SK-N-SH treated with all-trans-retinoic acid at 6 μM for 48 hours (cell line): ENCODE measurements at regions not wholly inside any gene's neighbourhood (a gene's known extent, or its start where the extent isn't known, plus 50 kb on each side); places are given as distances from the start of the nearest gene placed in this dataset.

Source experiments
- ATAC-seq: fragments of 200-7000 bp; cut with Tn5 transposase; 3 replicates; pipeline ENCODE4 v1.9.1; 2020; ENCODE audit warnings: mild to moderate bottlenecking, moderate library complexity
- ARNTL ChIP-seq: fragments of 450-650 bp; formaldehyde crosslinking; IDR thresholded peaks from 2 replicates; pipeline ENCODE4 v1.5.0; 2020; ENCODE audit warnings: low read depth, mild to moderate bottlenecking, moderate library complexity, borderline replicate concordance
- BACH2 ChIP-seq: fragments of 250-450 bp; sonication (Bioruptor Pico); IDR thresholded peaks from 2 replicates; pipeline ENCODE4 v1.9.0; 2021; ENCODE audit warnings: mild to moderate bottlenecking, borderline replicate concordance
- CSDC2 ChIP-seq: fragments of 250-450 bp; sonication (Bioruptor Pico); IDR thresholded peaks from 2 replicates; pipeline ENCODE4 v1.5.0; 2020; ENCODE audit warnings: mild to moderate bottlenecking, moderate library complexity
- ESRRG ChIP-seq: fragments of 250-450 bp; sonication (Bioruptor Pico); IDR thresholded peaks from 2 replicates; pipeline ENCODE4 v1.6.1; 2021; ENCODE audit warnings: mild to moderate bottlenecking
- GLIS3 ChIP-seq: fragments of 250-450 bp; sonication (Bioruptor Pico); IDR thresholded peaks from 2 replicates; pipeline ENCODE4 v1.5.0; 2020; ENCODE audit warnings: mild to moderate bottlenecking, moderate library complexity
- OSR1 ChIP-seq: fragments of 250-450 bp; sonication (Bioruptor Pico); IDR thresholded peaks from 2 replicates; pipeline ENCODE4 v1.8.0; 2022; ENCODE audit warnings: moderate library complexity, mild to moderate bottlenecking, inconsistent platforms
- PPARA ChIP-seq: fragments of 250-450 bp; sonication (Bioruptor Pico); IDR thresholded peaks from 2 replicates; pipeline ENCODE4 v1.5.0; 2020; ENCODE audit warnings: mild to moderate bottlenecking, borderline replicate concordance
- RARB ChIP-seq: fragments of 250-450 bp; sonication (Bioruptor Pico); IDR thresholded peaks from 2 replicates; pipeline ENCODE4 v1.8.0; 2021; ENCODE audit warnings: mild to moderate bottlenecking, moderate library complexity
- SNAI2 ChIP-seq: fragments of 250-450 bp; sonication (Bioruptor Pico); IDR thresholded peaks from 2 replicates; pipeline ENCODE4 v1.5.0; 2020; ENCODE audit warnings: mild to moderate bottlenecking, moderate library complexity
- TCF4 ChIP-seq: fragments of 250-450 bp; sonication (Bioruptor Pico); IDR thresholded peaks from 2 replicates; pipeline ENCODE4 v1.8.0; 2021; ENCODE audit warnings: mild to moderate bottlenecking, moderate library complexity, borderline replicate concordance
- TOX ChIP-seq: fragments of 250-450 bp; sonication (Bioruptor Pico); IDR thresholded peaks from 2 replicates; pipeline ENCODE4 v1.8.0; 2021; ENCODE audit warnings: mild to moderate bottlenecking, moderate library complexity, borderline replicate concordance
- ZC3H10 ChIP-seq: fragments of 250-450 bp; sonication (Bioruptor Pico); IDR thresholded peaks from 2 replicates; pipeline ENCODE4 v1.5.1; 2021; ENCODE audit warnings: mild to moderate bottlenecking, moderate library complexity
- ZFP3 ChIP-seq: fragments of 250-450 bp; sonication (Bioruptor Pico); IDR thresholded peaks from 2 replicates; pipeline ENCODE4 v1.5.0; 2020; ENCODE audit warnings: mild to moderate bottlenecking, moderate library complexity
- ZFP30 ChIP-seq: fragments of 450-650 bp; formaldehyde crosslinking; IDR thresholded peaks from 2 replicates; pipeline ENCODE4 v1.5.0; 2022; ENCODE audit warnings: mild to moderate bottlenecking, moderate library complexity
- ZNF565 ChIP-seq: fragments of 450-650 bp; formaldehyde crosslinking; conservative IDR thresholded peaks from 2 replicates; pipeline ENCODE4 v1.5.0; 2020; ENCODE audit warnings: low read depth, mild to moderate bottlenecking, moderate library complexity
- ZNF70 ChIP-seq: fragments of 450-650 bp; formaldehyde crosslinking; IDR thresholded peaks from 2 replicates; pipeline ENCODE4 v1.5.0; 2020; ENCODE audit warnings: mild to moderate bottlenecking, moderate library complexity
- ZNF8 ChIP-seq: fragments of 450-650 bp; formaldehyde crosslinking; IDR thresholded peaks from 2 replicates; pipeline ENCODE4 v1.5.0; 2020; ENCODE audit warnings: mild to moderate bottlenecking, moderate library complexity
- TF ChIP-seq, protein P1 (sequence below): fragments of 250-450 bp; sonication (Bioruptor Pico); IDR thresholded peaks from 2 replicates; pipeline ENCODE4 v1.8.0; 2021; ENCODE audit warnings: low read depth, mild to moderate bottlenecking, moderate library complexity, borderline replicate concordance
- TF ChIP-seq, protein P2 (sequence below): fragments of 250-450 bp; sonication (Bioruptor Pico); IDR thresholded peaks from 2 replicates; pipeline ENCODE4 v1.5.1; 2021; ENCODE audit warnings: mild to moderate bottlenecking, moderate library complexity
- TF ChIP-seq, protein P3 (sequence below): fragments of 250-450 bp; sonication (Bioruptor Pico); IDR thresholded peaks from 2 replicates; pipeline ENCODE4 v1.5.0; 2020; ENCODE audit warnings: mild to moderate bottlenecking, moderate library complexity
- TF ChIP-seq, protein P4 (sequence below): fragments of 250-450 bp; sonication (Bioruptor Pico); IDR thresholded peaks from 2 replicates; pipeline ENCODE4 v1.5.1; 2020; ENCODE audit warnings: low read depth, mild to moderate bottlenecking, moderate library complexity
- TF ChIP-seq, protein P5 (sequence below): fragments of 250-450 bp; sonication (Bioruptor Pico); IDR thresholded peaks from 2 replicates; pipeline ENCODE4 v1.8.0; 2020; ENCODE audit warnings: mild to moderate bottlenecking, moderate library complexity, borderline replicate concordance

DNA sequence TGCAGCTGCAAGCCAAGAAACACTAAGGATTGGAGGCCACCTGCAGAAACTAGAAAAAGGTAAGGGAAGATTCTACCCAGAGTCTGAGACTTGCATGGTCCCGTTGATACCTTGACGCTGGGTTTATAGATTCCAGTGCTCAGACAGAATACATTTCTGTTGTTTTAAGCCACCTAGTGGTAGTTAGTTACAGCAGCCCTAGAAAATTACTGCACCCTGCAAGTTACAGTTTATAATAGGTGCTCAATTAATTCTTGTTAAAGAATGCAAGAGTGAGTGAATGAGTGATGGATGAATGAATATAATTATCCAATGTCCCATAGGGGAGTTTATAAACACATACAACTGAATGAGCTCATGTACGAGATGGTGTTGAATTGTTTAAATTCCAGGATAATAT is 453.1 kb upstream of the SLC35B3 start:
- TF ChIP-seq ZNF70 (CRISPR knock-in tag) (no peak), CSDC2 (CRISPR knock-in tag) (no peak), SNAI2 (CRISPR knock-in tag) (no peak), RARB (CRISPR knock-in tag) (no peak), GLIS3 (CRISPR knock-in tag) (no peak), ZNF565 (CRISPR knock-in tag) (no peak), ESRRG (CRISPR knock-in tag) (no peak), ZFP3 (CRISPR knock-in tag) (no peak), PPARA (CRISPR knock-in tag) (no peak), BACH2 (no peak), ZNF8 (no peak), ZFP30 (CRISPR knock-in tag) (no peak), OSR1 (CRISPR knock-in tag) (no peak), ARNTL (CRISPR knock-in tag) (no peak)
- TF ChIP-seq, protein P1, sequence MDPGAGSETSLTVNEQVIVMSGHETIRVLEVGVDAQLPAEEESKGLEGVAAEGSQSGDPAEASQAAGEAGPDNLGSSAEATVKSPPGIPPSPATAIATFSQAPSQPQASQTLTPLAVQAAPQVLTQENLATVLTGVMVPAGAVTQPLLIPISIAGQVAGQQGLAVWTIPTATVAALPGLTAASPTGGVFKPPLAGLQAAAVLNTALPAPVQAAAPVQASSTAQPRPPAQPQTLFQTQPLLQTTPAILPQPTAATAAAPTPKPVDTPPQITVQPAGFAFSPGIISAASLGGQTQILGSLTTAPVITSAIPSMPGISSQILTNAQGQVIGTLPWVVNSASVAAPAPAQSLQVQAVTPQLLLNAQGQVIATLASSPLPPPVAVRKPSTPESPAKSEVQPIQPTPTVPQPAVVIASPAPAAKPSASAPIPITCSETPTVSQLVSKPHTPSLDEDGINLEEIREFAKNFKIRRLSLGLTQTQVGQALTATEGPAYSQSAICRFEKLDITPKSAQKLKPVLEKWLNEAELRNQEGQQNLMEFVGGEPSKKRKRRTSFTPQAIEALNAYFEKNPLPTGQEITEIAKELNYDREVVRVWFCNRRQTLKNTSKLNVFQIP (CRISPR knock-in tag), result no peak
- TF ChIP-seq, protein P2, sequence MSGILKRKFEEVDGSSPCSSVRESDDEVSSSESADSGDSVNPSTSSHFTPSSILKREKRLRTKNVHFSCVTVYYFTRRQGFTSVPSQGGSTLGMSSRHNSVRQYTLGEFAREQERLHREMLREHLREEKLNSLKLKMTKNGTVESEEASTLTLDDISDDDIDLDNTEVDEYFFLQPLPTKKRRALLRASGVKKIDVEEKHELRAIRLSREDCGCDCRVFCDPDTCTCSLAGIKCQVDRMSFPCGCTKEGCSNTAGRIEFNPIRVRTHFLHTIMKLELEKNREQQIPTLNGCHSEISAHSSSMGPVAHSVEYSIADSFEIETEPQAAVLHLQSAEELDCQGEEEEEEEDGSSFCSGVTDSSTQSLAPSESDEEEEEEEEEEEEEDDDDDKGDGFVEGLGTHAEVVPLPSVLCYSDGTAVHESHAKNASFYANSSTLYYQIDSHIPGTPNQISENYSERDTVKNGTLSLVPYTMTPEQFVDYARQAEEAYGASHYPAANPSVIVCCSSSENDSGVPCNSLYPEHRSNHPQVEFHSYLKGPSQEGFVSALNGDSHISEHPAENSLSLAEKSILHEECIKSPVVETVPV (CRISPR knock-in tag), result no peak
- TF ChIP-seq, protein P3, sequence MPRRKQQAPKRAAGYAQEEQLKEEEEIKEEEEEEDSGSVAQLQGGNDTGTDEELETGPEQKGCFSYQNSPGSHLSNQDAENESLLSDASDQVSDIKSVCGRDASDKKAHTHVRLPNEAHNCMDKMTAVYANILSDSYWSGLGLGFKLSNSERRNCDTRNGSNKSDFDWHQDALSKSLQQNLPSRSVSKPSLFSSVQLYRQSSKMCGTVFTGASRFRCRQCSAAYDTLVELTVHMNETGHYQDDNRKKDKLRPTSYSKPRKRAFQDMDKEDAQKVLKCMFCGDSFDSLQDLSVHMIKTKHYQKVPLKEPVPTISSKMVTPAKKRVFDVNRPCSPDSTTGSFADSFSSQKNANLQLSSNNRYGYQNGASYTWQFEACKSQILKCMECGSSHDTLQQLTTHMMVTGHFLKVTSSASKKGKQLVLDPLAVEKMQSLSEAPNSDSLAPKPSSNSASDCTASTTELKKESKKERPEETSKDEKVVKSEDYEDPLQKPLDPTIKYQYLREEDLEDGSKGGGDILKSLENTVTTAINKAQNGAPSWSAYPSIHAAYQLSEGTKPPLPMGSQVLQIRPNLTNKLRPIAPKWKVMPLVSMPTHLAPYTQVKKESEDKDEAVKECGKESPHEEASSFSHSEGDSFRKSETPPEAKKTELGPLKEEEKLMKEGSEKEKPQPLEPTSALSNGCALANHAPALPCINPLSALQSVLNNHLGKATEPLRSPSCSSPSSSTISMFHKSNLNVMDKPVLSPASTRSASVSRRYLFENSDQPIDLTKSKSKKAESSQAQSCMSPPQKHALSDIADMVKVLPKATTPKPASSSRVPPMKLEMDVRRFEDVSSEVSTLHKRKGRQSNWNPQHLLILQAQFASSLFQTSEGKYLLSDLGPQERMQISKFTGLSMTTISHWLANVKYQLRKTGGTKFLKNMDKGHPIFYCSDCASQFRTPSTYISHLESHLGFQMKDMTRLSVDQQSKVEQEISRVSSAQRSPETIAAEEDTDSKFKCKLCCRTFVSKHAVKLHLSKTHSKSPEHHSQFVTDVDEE, result no peak
- ATAC-seq, result no peak

DNA sequence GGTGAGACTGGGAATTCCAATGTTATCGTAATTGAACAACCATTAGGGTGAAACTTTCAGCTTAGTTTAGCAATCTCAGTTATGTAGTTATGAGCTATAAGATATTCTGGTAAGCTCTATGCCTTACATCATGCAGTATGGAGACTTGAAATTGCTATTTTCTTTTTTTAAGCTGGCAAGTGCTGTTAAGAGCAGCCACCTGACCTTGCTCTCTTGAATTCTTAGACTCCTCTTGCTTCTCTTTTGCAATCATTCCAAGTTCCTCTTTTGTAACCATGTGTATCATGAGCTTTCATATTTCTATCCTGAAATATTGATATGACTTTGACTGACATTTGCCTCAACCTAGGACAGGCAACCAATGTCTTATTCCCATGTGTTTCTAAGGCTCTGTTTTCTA is 446.3 kb upstream of the SLC35B3 start:
- ATAC-seq, result no peak
- TF ChIP-seq ZFP3 (CRISPR knock-in tag) (no peak), OSR1 (CRISPR knock-in tag) (no peak), CSDC2 (CRISPR knock-in tag) (no peak), GLIS3 (CRISPR knock-in tag) (no peak), ESRRG (CRISPR knock-in tag) (no peak), TCF4 (no peak), ZC3H10 (CRISPR knock-in tag) (no peak)

DNA sequence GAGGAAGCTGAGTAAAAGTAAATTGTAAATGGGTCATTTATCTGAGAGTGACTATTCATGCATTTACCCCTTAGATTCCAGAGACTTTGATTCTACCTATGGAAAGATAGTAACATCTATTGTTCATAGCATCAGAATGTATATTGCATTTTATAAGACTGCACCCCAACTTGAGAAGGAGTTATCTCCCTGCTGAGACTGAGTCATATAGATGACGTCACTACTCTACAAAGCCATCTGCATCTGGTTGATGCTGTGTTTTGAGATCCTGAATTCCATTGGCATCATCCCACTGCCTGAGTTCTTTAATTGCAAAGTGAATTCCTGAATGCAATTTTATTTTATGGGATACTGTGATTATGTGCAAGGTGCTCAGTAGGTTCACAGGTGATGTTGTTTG is 444.0 kb upstream of the SLC35B3 start:
- no peak for ATAC-seq
- TF ChIP-seq RARB (CRISPR knock-in tag) (no peak), TOX (CRISPR knock-in tag) (no peak), ZNF70 (CRISPR knock-in tag) (no peak), ESRRG (CRISPR knock-in tag) (no peak), OSR1 (CRISPR knock-in tag) (no peak), TCF4 (no peak), ZNF565 (CRISPR knock-in tag) (no peak), CSDC2 (CRISPR knock-in tag) (no peak), GLIS3 (CRISPR knock-in tag) (no peak), SNAI2 (CRISPR knock-in tag) (no peak), BACH2 (no peak), ZNF8 (no peak), ZFP3 (CRISPR knock-in tag) (no peak), ARNTL (CRISPR knock-in tag) (no peak)
- TF ChIP-seq, protein P4, sequence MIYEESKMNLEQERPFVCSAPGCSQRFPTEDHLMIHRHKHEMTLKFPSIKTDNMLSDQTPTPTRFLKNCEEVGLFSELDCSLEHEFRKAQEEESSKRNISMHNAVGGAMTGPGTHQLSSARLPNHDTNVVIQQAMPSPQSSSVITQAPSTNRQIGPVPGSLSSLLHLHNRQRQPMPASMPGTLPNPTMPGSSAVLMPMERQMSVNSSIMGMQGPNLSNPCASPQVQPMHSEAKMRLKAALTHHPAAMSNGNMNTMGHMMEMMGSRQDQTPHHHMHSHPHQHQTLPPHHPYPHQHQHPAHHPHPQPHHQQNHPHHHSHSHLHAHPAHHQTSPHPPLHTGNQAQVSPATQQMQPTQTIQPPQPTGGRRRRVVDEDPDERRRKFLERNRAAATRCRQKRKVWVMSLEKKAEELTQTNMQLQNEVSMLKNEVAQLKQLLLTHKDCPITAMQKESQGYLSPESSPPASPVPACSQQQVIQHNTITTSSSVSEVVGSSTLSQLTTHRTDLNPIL (CRISPR knock-in tag), result no peak
- TF ChIP-seq, protein P2 (CRISPR knock-in tag), result no peak
- TF ChIP-seq, protein P1 (CRISPR knock-in tag), result no peak
- TF ChIP-seq, protein P5, sequence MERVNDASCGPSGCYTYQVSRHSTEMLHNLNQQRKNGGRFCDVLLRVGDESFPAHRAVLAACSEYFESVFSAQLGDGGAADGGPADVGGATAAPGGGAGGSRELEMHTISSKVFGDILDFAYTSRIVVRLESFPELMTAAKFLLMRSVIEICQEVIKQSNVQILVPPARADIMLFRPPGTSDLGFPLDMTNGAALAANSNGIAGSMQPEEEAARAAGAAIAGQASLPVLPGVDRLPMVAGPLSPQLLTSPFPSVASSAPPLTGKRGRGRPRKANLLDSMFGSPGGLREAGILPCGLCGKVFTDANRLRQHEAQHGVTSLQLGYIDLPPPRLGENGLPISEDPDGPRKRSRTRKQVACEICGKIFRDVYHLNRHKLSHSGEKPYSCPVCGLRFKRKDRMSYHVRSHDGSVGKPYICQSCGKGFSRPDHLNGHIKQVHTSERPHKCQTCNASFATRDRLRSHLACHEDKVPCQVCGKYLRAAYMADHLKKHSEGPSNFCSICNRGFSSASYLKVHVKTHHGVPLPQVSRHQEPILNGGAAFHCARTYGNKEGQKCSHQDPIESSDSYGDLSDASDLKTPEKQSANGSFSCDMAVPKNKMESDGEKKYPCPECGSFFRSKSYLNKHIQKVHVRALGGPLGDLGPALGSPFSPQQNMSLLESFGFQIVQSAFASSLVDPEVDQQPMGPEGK (CRISPR knock-in tag), result no peak
